K562 (cell line): ENCODE measurements at regions not wholly inside any gene's neighbourhood (a gene's known extent, or its start where the extent isn't known, plus 50 kb on each side); places are given as distances from the start of the nearest gene placed in this dataset.

Experiments
- ATF7 ChIP-seq: fragments of 450-650 bp; IDR thresholded peaks from 2 replicates; pipeline ENCODE4 v1.7.1; 2014; ENCODE audit warnings: mild to moderate bottlenecking, moderate library complexity
- CEBPG ChIP-seq, 3 experiments: fragments of 200-800 bp in 1 of 3; sonication (Bioruptor generic) in 1 of 3; sonication (generic) in 1 of 3; formaldehyde crosslinking in 1 of 3; IDR thresholded peaks in 2 of 3; conservative IDR thresholded peaks in 1 of 3; 2 replicates each; pipeline versions ENCODE4 v1.6.1 to v1.8.0; 2016 to 2022; ENCODE audit warnings: missing compliant biosample characterization in 2 of 3, missing genetic modification characterization in 2 of 3, mild to moderate bottlenecking in 1 of 3, missing genetic modification reagents in 1 of 3
- HDGF ChIP-seq: fragments of 450-650 bp; IDR thresholded peaks from 2 replicates; pipeline ENCODE4 v1.6.1; 2016
- MCM5 ChIP-seq: fragments of 450-650 bp; IDR thresholded peaks from 2 replicates; pipeline ENCODE4 v1.6.1; 2016; ENCODE audit warnings: low read depth
- NRF1 ChIP-seq, 2 experiments: fragments of 450-650 bp; IDR thresholded peaks in 1 of 2; conservative IDR thresholded peaks in 1 of 2; 2 replicates each; pipeline ENCODE4 v1.6.1; 2014; ENCODE audit warnings: mild to moderate bottlenecking in 2 of 2
- POLR2A ChIP-seq: fragments of 450-650 bp; conservative IDR thresholded peaks from 2 replicates; pipeline ENCODE4 v1.6.1; 2016
- POLR2AphosphoS5 ChIP-seq: IDR thresholded peaks from 2 replicates; pipeline ENCODE4 v1.6.1; 2011; ENCODE audit warnings: mild to moderate bottlenecking, low read depth, low read length, moderate library complexity; ENCODE audit not compliant: control insufficient read depth, insufficient read depth
- RAD21 ChIP-seq, 2 experiments: fragments of 250-450 bp in 1 of 2; fragments of 450-650 bp in 1 of 2; sonication (Bioruptor Pico) in 1 of 2; formaldehyde crosslinking in 1 of 2; IDR thresholded peaks in 1 of 2; conservative IDR thresholded peaks in 1 of 2; 2 replicates each; pipeline versions ENCODE4 v1.4.0 to v1.8.0; 2020 to 2022; ENCODE audit warnings: mild to moderate bottlenecking in 2 of 2, moderate library complexity in 1 of 2
- SUPT5H ChIP-seq: fragments of 450-650 bp; IDR thresholded peaks from 2 replicates; pipeline ENCODE4 v1.6.1; 2016

DNA sequence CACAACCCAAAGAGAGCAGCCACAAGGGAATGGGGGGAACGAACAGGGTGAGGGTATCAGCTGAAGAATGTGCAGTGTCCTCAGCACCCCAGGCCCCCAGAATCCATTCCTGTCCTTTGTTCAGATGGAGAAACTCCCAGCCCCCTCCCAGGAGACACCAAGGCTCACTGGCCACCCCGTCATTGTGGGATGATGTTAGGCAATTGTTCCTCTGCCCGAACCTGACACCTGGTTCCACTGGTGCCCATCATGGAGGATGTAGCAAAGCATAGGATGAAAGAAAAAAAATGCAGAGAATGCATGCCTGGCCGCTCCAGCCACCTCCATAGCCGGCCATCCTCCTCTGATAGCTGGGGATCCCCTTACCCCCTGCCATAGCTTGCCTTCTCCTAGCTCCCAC is 197.3 kb upstream of the TWIST2 start:
- TF ChIP-seq ATF7 (no peak), POLR2A (no peak), SUPT5H (no peak), HDGF (no peak), CEBPG (CRISPR knock-in tag; IDR thresholded peaks at IDR 0.05) (no peak), CEBPG (tag; conservative IDR thresholded peaks at IDR 0.05 in 1 of 2, IDR thresholded peaks at IDR 0.05 in 1 of 2) (no peak), NRF1 (conservative IDR thresholded peaks at IDR 0.05 in 1 of 2, IDR thresholded peaks at IDR 0.05 in 1 of 2) (no peak), POLR2AphosphoS5 (no peak), MCM5 (no peak), RAD21 (CRISPR knock-in tag; conservative IDR thresholded peaks at IDR 0.05 in 1 of 2, IDR thresholded peaks at IDR 0.05 in 1 of 2) (no peak)
